ENCODE measurements at regions not wholly inside any gene's neighbourhood (a gene's known extent, or its start where the extent isn't known, plus 50 kb on each side); places are given as distances from the start of the nearest gene placed in this dataset.

- no peak for DNase-seq (ENCODE audit: low read depth)
These were observed 349.3 kb downstream of the MN1 start for GRCh38 chr22:27452245-27452644.

GRCh38 chr22:27452922-27453321 is 348.6 kb downstream of the MN1 start:
- DNase-seq (ENCODE audit: low read depth) = no peak

DNA sequence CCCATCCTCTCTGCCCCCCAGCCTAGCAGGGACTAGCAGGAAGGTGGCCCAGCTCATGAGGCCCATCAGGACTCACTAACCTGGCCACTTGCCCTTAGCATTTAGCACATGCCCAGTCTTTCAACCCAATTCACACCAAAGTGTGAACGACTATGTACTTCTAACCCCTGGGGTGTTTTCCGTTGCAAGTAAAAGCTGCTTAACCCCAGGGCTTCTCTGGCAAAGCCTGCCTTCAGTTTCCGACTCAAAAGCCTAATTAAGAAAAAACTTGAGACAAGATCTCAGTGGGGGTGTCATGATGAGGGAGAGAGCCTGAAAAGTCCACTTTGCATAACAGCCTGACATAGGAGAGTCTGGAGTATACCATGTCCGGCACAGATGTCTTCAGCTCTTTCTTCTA is 347.8 kb downstream of the MN1 start:
- no peak for DNase-seq (ENCODE audit: low read depth)

- no peak for DNase-seq (ENCODE audit: low read depth)
These were observed 346.6 kb downstream of the MN1 start for GRCh38 chr22:27454807-27455450.

DNA sequence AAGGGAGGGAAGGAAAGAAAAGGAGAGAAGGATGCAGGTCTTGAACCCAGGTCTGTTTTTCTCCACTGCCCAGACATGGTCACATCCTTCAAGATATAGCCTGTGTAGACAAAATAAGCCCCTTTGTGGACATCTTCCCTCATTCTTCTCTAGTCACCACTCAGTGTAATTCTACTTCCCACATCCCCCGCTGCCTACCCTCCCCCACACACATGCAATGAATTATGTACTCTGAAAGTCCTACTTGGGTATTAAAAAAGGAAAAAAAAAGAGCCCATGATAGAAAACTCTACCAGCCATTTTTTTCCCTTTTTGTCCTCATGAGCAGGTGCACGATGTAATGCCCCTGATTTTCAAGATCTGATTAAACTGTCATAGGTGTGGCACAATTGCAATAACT is 346.0 kb downstream of the MN1 start:
- no peak for DNase-seq (ENCODE audit: low read depth)

- no peak for DNase-seq (ENCODE audit: low read depth)
These were observed 344.7 kb downstream of the MN1 start for GRCh38 chr22:27456696-27457503.

DNA sequence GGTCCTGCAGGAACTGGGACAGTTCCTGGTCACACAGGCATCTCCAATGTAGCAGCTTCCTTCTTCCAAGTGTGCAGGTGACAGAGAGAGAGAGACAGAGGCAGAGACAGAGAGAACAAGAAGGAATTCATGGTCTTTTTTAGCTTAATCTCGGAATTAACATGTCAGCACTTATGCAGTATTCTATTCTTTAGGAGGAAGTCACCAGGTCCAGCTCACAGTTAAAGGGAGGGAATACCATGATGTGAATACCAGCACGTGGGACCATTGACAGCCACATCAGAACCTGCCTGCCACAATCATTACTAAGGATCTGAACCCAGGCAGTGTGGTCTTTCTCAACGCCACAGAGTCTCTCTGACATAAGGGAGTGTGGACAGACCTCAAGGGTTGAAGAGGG is 341.6 kb downstream of the MN1 start:
- DNase-seq (ENCODE audit: low read depth) = no peak

DNA sequence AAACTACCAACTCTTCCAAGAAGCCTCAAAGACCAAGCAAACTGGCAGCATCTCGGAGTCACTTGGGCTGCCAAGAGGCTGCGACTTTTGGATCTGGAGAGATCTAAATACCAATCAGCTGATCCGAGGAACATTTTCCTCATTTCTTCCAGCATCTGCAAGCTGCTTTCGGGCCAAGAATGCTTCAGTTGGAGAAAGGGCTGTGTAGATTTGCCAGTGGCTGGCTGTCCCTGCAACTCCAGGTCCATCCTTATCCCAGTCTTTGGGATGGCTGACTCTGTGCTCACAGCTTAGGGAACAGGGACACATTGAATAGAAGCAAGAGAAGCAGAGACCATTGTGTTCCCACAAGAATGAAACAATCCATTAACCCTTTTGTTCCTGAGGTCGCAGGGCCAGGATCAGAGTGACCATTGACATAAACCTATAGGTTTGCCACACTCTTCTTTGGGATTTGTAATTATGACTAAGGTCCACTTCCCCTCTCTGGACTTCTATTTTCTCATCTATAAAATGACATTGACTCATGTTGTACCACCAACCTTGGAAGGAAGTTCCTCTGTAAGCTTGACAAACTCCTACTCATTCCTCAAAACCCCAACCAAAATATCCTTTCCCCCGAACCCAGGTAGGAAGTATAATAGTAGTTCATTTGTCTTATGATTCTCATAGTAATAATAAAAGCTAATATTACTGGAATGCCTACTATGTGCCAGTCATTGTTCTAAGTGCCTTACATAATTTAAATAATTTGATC is 340.8 kb downstream of the MN1 start:
- DNase-seq (ENCODE audit: low read depth) = no peak

- no peak for DNase-seq (ENCODE audit: low read depth)
These were observed 340.1 kb downstream of the MN1 start for GRCh38 chr22:27461470-27461869.

GRCh38 chr22:27462190-27462589 is 339.4 kb downstream of the MN1 start:
- DNase-seq (ENCODE audit: low read depth) = no peak

GRCh38 chr22:27463121-27463660 is 338.4 kb downstream of the MN1 start:
- no peak for DNase-seq (ENCODE audit: low read depth)

DNA sequence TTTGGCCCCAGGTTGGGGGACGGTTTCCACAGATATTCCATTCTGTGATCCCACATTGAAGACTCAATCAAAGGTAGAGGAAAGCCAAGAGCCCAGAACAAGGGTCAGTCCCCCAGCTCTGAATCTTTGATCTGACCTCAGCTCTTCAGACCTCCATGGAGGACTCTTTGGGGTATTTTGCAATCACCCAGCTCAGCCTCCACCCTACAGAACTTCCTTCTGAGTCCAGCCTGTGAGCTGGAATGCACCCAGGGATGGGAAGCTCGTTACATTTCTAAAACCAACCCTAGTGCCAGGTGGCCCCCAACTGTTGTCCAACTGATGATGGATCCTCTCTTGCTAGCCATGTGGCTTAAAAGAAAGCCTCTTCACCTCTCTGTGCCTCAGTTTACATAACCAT is 335.3 kb downstream of the MN1 start:
- DNase-seq (ENCODE audit: low read depth) = no peak

DNA sequence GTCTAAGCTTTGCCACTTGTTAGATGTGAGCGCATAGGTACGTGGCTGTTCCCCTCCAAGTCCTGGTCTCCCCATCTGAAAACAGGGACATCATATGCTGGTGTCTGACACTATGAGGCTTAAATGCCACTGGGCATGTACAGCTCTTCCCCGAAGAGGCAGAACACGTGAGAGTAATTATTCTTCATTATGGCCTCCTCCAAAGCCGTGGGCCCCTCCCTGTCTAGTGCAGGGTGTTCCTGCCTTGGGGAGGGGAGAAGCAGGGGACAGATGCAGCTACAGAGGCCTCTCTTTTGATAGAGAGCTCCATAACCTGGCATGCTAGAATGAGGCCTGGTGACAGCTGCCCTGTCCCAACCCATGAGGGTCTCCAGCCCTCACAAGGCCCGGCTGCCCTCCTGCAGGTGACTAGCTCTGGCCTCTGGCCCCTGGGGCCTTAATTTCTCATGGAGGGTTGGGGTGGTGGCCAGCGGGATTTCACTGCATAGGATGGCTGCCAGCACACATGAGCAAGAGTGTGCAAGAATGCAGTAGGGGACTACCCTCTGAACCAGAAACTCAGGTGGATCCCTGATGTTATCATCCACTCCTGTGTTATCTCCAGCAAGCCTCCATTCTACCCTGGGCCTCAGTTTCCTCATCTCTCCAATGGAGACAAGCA is 334.6 kb downstream of the MN1 start:
- no peak for DNase-seq (ENCODE audit: low read depth)

DNA sequence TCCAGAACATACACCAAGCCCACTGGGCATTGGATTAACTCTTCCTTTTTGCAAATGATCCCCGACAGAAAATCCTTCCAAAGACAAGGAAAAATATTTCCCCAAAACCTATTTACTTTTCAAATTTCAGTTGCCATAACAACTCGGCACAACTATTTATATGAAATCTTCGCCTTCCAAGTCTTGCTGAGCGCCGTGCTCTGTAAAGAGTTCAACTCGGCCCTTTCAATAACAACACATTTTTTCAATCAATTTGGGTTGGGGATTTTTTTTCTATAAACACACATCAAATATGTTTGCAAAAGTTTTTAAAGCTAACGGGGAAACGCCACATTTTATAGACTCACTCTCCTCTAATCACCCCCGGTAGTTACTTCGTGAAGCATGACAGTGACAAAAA is 333.8 kb downstream of the MN1 start:
- no peak for DNase-seq (ENCODE audit: low read depth)

GRCh38 chr22:27468712-27469111 is 332.8 kb downstream of the MN1 start:
- no peak for DNase-seq (ENCODE audit: low read depth)

- DNase-seq (ENCODE audit: low read depth) = no peak
These were observed 331.3 kb downstream of the MN1 start for GRCh38 chr22:27470169-27470772.

DNA sequence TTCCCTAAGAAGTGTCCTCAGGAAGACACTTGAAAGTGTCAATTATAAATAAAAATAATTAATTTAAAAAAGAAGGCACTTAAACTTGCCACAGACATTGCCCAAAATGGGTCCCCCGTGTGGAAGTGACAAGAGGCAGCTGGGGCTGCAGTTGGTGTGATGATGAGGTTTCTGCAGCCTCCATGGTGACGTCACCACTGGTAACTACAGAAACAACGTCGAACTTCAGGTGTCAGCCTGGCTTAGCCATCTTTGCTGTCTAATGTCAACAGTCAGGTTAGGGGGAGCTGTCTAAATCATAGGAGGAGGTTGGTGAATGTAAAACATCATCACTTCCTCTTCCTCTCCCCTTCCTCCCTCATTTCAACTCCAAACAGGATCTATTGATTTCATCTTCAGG is 328.6 kb downstream of the MN1 start:
- DNase-seq (ENCODE audit: low read depth) = no peak

DNA sequence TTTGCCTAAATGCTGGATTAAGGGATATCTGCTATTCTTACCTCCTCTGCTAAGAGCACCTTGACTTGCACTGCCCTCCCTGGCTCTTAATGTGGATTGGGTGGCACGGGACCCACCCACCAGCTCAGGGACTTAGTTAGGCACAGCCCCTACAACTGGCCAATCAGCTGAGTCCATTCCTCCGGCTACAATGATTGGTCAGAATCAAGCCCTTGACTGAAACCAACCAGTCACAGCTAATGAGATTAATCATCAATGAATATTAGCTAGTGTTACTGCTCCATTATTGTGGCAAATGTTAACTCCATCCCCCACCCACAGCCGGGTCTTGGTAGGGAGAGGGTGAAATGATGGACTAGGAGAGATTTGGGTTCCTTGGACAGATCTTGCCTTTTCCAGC is 328.0 kb downstream of the MN1 start:
- no peak for DNase-seq (ENCODE audit: low read depth)

- no peak for DNase-seq (ENCODE audit: low read depth)
These were observed 327.4 kb downstream of the MN1 start for GRCh38 chr22:27474112-27474571.

- DNase-seq (ENCODE audit: low read depth) = no peak
These were observed 326.6 kb downstream of the MN1 start for GRCh38 chr22:27474711-27475547.

- no peak for DNase-seq (ENCODE audit: low read depth)
These were observed 326.0 kb downstream of the MN1 start for GRCh38 chr22:27475548-27475897.

All from activated T-cell treated with anti-CD3 and anti-CD28 coated beads for 1 hour (primary cell).